SW480 (cell line): ENCODE measurements at regions not wholly inside any gene's neighbourhood (a gene's known extent, or its start where the extent isn't known, plus 50 kb on each side); places are given as distances from the start of the nearest gene placed in this dataset.

Experiments
- DNase-seq: peaks from one replicate; pipeline ENCODE4 v3.0.0-alpha.2; 2016; ENCODE audit warnings: low spot score

DNA sequence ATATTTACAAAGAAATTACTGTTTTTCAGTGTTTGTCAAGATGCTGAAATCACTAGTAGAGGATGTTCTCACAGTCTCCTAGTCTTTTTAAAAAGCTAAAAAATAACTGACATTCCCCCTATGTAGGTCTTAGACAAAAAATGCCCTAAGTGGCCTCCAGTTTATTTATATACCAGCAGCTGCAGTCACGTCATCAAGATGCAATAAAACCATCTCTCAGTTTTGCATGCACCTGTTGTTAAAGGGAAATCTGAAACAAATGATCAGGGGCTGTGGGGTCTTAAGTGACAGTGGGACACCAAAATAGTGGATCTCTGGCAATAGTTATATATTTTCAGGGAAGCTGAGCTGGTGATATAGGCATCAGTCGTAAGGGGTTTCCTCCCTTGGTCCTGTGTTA, 146.5 kb upstream of the ARPP21 start:
- DNase-seq = no peak

DNA sequence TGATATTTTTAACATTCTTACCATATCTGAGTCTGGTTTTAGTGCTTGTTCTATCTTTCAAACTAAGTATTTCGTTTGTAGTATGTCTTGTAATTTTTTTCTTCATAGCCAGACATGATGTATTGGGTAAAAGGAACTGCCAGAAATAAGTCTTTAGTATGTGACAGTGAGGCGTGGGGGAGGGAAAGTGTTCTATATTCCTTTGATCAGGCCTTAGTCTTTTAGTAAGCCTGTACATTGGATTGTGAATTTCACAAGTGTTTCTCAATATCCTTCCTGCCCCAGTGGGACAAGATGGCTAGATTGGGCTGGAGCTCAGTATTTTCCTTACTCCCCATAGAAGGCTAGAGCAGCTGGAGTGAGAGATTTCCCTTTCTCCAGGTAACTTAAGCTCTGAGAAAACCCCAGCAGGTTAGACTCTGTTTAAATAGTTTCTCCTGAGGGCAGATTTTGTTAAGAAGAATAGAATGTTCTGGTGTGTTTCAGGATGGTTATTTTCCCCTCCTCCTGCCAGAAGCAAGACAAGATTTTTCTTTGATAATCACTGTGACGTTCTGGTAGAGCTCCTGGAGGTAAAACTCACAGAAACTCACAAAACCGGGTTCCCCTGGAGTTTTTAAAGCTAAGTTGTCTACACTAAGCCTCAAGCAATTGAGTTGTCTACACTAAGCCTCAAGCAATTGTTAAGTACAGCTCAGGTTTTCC, 140.7 kb upstream of the ARPP21 start:
- no peak for DNase-seq

DNA sequence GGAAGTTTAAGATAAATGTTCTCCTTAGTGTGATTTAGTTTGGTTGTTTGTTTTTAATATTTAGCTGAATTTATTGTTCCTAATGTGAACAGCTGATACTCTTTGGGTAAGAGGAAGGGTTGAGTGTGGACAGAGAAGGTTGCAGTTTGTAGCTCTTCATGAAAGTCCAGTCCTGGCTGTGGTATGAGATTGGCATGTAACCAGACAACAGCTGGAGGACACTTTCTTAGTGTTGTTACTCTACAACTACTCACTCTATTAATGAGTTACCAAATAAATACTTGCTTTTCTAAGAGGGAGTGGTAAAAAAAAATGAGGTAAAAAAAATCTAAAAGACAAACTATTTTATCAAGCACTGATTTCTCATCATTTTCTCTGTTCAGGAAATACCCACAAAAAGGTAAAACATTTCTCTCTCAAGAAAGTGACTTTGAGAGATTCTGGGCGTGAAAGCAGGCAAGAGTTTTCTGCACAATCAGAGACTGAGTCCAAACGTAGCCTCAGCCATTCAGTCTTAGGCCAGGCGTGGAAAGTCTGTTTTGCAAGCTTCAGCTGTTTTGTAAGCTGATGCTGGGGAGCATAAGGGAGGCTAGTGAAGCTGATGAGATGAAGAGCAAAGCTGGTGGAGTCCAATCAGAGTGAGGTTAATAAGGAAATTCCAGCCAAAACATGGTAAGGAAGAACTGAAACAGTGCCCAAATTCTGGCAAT, 138.5 kb upstream of the ARPP21 start:
- DNase-seq = no peak

DNA sequence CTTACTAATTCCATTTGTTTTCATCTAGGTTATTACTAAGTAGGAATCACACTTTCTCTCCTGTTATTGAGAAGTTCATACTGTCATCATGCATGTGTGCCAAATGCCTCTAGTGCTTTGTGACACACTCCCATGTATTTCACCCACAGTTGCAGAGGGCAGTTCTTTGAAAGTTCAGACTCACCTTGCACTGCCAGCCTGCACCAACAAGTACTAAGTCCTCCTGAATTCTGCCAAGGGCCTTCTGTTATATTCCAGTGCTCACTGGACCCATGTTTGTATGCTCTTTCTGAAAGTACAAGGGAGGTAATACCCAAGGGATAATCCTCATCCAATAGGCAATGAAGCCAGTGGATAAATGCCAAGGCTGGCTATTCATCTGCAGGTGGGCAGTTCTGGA, 136.6 kb upstream of the ARPP21 start:
- DNase-seq = no peak

DNA sequence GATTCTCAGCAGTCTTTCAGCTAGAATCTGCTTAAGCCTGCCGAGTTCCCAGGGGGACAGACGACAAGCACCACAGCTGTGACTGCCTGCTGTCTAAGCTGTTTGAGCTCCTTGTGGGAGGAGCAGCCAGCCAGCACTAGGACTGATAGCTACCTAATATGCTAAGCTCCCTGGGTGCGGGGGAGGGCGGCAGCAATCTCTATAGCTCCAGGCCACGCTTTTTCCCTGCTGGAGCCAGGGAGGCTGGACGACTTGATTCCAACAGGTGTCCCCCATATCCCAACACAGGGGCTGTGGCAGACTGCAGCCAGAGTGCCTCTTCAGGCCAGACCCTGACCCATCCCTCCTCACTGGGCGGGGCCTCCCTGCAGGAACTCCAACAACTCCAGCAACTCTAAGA, 134.1 kb upstream of the ARPP21 start:
- no peak for DNase-seq

DNA sequence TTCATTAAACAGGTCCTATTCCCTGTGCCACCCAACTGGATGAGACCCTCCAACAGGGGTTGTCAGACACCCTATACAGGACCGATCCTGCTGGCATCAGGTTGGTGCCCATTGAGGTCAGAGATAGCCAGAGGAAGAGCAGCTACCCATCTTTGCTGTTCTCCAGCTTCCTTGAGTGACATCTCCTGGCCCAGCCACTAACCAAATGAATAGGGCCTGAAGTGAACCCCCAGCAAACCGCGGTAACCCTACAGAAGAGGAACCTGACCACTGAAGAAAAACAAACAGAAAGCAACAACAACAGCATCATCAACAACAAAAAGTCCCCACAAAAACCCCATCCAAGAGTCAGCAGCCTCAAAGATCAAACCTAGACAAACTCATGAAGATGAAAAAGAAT, 133.6 kb upstream of the ARPP21 start:
- DNase-seq = no peak

DNA sequence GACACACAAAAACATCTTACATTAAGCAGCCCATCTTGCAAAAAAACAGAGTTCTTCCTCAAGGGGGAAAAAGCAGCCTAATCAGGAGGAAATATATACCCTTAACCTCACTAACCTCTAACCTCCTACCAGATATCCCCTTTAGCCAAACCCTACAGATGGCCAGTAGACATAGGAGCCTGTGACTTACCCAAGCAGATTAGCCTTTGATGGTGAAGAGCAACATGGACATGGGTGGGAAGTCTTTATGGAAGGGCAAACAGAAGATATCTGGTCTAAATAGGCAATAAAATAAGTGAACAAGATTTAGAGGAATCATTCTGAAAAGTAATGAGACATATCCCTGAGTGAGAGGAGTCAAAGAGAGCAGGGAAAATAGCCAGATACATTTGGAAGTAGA, 119.4 kb upstream of the ARPP21 start:
- DNase-seq = no peak

DNA sequence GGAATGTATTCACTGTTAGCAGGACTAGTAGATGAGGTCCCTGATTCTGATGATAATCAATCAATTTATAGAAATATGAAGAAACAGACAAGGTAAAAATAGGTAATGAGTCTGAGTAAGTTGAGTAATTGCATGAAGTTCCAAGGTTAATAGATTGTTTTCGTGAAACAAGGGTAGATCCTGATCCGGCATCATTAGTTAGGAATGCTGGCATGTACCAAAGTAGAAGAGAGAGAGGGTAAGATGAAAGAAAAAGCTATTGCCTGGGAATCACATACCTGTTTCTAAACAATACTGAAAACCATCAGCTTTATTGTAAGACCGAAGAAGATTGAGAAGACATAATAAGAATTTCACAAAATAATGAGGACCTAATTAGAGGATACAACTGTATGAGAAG, 118.1 kb upstream of the ARPP21 start:
- DNase-seq = no peak

DNA sequence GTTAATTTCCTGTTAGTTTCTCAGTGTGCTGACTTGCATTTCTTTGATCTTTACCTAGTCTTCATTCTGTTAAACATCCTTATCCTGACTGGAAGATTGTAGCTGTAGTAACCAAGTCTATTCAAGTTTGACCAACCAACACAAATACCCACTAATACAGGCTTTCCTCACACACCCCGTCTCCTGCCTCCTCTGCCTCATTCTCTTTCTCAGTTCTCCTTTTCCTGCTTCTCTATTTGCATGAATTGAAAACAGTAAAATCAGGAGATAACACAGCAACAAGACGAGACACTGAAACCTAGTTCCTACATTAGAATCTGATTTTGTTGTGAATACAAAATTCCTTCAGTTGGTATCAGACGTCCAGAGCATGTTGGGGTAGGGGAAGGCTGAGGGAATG, 116.9 kb upstream of the ARPP21 start:
- DNase-seq = no peak

DNA sequence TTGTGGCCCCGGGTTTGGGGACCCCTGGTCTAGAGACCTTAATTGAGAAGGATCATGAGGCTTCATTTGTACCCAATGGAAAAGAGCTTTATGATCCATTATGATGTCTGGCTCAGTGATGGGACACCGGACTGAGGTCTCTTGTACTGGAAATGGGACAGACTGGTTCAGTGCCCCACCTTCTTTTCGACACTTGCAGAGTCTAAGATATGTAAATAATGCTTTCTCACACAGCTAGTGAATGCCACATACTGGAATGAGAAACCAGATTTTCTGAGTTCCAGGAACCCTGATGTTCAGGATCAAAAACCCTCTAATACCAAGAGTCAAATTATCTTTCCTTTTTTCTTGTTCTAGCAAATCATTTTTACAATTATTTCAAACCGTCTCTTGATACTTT, 116.3 kb upstream of the ARPP21 start:
- DNase-seq = no peak

DNA sequence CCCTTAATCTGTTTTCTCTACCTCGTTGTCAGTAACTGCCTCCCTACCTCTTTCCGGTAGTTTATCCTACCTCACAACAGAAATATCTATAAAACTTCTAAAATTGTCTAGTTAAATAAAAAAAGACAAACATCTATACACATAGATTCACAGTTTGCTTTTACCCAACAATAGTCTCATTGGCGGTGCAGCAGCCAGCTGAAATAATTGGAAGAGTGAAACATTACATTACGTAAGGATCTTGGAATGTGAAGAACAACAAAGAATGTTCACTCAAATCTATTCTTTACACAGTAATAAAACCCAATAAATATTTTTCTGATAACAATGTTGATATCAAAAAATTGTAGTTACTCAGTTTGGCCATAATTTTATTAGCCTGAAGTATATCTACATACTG, 115.5 kb upstream of the ARPP21 start:
- DNase-seq = no peak

DNA sequence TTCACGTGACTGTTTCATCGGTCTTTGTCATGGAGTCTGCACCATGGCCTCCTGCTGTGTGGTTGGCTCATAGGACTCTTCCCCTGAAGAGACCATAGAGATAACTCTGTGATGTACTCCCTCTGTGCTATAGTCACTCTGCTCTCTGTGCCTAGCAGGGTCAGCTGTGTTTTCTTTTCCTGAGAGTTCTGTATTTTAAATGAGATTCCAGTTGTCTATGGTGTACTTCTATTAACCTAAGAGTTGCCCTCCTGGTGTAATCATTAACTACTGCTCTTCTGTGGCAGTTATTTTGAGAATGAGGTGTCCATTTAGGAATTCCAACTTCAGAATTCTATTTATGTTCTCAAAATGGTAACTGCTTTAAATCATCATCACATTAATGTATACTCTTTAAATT, 114.5 kb upstream of the ARPP21 start:
- no peak for DNase-seq

DNA sequence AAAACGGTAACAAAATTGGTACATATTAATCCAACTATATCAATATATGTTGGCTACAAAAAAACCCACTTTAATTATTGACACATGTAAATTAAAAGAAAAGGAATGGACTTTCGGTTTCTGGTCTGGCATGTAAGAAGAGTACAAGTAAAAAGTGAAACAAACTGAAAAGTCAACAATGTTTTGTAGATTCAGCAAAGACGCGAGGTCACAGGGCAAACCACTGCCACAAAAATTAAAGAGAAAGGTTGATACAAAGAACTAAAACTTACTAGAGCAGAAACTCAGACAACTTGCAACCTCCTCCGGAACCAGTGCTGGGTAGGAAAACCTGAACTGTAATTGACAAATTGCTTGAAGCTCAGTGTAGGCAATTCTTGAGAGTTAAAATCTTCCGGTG, 110.6 kb upstream of the ARPP21 start:
- DNase-seq = no peak

DNA sequence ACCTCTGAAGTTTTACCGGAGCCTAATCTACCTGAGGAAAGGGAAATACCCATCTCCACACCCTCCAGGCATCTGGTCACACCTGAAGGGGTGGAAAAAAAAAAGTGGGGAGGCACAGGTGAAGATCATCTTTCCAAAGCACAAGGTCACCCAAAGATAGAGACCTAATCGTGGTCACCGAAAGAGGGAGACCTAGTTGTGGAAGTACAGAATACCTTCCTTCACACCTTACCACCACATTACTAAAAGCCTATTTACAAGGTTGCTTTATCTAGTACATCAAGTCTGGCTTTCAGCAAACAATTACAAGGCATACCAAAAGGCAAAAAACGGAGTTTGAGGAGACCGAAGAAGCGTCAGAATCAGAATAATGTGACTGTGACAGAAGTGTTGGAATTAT, 110.0 kb upstream of the ARPP21 start:
- DNase-seq = no peak

DNA sequence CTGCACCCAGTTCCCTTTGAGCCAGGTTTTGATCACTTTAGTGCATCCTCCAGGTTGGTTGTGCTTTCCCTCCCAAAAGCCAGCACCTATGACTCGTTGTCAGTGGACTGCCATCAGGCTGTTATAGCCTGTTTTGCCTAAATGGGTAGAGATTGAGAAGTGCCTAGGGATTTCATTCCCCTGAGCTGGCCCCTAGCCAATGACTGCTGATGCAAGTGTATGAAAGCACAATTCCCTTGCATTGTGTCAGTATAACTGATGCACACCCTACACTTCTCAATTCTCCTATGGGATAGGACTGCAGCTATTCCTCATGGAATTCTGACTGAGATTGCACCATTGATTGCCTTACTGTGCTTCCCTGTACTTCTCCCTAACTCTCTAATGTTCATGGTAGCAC, 102.1 kb upstream of the ARPP21 start:
- DNase-seq = peak; percentile 30

DNA sequence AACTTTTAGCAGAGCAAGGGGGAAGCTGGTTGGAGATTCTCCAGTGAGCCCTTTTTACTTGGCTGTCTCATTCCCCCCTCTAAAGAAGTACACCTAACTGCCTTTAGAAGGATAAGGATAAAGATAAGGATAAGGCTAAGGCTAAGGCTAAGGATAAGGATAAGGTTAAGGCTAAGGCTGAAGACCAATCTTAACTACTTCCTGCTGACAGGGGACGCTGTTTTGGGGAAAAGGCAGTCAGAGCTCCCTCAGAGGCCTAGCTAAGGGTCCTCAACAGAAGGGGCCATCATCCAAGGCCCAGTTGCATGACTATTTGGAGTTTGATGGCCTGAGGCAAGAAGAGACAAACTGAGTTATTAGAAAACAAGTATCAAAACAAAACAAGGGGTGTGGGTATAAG, 94.3 kb upstream of the ARPP21 start:
- no peak for DNase-seq

DNA sequence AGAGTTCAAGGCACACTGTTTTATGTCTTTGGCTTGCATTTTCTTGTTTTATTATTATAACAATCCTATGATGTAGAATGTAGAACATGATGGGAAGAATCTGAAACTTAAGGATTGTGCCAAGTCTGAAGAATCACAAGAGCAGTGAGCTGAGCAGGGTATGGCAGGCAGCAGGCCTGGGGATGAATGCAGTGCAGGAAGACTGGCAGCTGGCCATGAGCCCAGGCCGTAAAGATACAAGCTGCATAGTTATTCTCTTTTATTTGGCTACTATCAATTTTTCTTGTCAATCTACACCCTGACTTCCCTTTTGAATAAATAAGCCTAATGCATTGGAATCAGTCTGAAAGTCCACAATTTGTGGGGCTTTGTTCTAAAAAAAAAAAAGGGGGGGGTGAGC, 89.6 kb upstream of the ARPP21 start:
- no peak for DNase-seq

DNA sequence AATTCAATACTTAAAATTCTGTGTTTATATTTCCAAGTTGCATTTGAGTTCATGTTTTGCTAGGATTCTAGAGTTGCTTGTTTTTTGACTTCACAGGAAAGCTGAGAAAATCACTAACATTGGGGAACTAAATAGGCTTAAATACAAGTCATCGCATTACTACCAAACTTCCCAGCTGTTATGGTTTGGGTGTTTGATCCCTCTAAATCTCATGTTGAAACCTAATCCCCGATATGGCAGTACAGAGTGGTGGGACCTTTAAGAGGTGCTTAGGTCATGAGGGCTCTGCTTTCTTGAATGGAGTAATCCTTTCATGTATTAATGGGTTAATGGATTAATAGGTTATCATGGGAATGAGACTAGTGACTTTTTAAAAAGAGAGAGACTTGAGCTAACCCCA, 77.2 kb upstream of the ARPP21 start:
- no peak for DNase-seq

DNA sequence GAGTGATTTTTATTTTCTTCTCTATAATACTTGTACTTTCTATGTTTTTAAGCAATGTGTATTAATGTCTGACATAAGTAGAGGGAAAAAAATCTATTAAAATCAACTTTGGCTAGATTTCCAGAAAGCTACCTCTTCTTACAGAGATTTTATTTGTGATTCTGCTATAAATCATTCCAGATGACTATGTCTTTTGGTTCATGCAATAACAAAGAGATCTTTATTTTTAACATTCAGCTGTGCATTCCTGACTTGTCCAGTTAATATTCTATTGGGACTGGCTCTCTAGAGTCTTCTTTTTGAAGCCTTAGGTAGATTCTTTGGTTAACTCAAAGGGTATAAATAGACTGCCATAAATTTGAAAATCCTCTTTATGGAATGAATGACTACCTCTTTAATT, 74.3 kb upstream of the ARPP21 start:
- DNase-seq = no peak
